ENCODE measurements at regions not wholly inside any gene's neighbourhood (a gene's known extent, or its start where the extent isn't known, plus 50 kb on each side); places are given as distances from the start of the nearest gene placed in this dataset.

DNA sequence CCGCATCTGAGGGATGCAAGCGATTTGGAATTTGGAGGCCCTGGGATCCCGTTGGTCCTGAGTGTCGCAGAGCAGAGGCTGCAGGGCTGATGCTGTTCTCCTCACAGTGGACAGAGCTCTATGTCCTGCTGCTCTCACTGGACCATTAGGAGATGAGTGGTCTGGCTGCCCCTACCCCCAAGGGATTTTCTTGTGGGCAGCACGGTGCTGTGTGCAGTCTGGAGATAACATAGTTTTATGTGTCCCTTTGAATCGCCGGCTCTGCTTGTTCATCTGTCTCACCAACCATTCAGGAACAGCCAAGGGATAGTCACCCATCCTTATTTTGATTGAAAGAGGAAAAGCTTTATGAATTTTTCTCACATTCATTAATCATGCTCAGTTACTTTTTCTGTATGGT, 49.9 kb downstream of the CHRM3 start:
- DNase-seq (ENCODE audit: low spot score in 2 of 2) (no peak), FAIRE-seq (no peak)

DNA sequence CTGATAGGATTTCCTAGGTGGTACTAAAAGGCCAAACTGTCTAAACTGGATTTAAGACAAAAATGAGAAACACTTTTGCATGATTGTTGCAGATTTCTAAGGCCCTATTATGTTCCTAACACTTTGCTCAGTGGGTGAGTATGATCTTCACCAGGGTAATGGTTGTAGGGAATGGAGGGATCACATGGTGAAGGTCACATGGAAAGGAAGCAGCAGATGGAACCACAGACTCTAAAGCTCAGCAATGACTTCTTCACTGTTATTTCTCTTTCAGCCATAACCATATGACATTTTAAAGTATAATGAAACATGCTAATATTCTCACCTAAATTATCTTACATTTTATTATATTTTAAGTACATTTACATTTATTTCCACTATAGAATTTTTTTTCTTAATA, 51.5 kb downstream of the CHRM3 start:
- FAIRE-seq = no peak
- no peak for DNase-seq (ENCODE audit: low spot score in 2 of 2)

DNA sequence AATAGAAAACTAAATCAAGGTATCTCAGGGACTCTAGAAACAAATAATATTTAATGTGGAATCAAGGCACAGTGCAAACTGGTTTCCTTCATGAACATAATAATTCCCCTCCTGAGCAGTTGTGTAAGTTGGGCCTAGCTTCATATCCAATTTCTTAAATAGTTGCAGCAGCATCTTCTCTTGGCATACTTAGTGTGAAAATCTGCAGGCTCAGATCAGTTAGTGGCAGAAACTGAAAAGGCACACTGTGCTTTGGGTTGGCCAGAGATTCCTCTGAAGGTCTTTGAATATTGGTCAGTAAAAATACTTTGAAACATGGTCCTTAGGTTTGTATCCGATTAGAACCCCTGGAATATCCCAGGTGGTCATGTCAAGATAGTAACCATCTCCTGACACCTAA, 52.5 kb downstream of the CHRM3 start:
- no peak for DNase-seq (ENCODE audit: low spot score in 2 of 2)

DNA sequence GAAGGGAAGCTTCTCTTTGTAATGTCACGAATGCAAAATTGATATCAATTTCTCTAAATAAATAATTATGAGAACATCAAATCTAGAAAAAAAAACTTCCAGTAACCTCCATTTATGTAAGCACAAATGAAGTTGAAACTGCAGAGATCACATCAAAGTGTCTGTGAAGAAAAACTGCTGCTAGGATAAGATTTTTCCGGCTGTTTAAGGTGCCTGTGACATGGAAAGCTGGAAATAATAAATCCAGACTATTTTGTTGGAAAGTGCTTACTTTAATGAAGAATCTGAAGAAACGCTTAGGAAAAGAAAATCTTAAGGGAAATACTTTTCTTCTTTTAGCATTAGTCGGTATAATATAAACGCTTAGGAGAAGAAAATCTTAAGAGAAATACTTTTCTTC, 57.0 kb downstream of the CHRM3 start:
- FAIRE-seq (no peak), DNase-seq (ENCODE audit: low spot score in 2 of 2) (no peak)

More for the DNA sequence above, 52.5 kb downstream of the CHRM3 start:
- no peak for FAIRE-seq

DNA sequence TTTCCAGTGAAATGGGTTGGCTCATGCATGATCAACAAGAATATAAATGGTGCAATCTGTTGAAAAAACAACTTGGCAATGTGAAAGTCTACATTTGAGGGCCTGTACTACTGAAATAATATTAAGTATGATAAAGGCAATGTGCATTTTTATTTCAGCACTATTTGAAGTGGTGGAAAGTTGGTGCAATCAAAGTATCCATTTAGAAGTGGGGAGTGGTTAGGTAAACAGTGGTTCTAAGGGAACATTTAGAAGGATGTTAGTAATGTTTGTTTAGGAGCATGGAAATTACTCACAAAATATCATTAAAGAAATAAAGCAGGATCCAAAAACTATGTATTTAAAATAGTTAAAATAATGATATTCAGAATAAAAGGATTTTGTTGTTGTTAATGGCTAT, 60.2 kb downstream of the CHRM3 start:
- FAIRE-seq = no peak
- DNase-seq (ENCODE audit: low spot score in 2 of 2) = no peak

DNA sequence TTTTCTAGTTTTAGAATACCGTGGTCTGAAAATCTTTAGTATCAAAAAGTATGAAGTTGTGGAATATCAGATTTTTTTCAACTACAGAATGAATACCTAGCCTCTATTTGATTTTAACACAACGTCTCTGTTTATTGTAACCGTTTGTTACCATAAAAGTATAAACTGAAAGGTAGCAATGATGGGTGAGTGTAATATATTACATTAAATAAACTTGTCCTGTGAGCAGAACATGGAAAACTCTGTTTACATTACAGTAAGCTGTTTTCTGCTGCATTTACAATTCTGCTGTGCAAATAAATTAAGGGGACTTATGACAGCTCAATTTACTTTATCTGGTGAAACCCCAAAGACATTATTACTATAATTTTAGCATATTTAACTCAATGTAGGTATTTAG, 62.5 kb downstream of the CHRM3 start:
- no peak for FAIRE-seq
- DNase-seq (ENCODE audit: low spot score in 2 of 2) = no peak

DNA sequence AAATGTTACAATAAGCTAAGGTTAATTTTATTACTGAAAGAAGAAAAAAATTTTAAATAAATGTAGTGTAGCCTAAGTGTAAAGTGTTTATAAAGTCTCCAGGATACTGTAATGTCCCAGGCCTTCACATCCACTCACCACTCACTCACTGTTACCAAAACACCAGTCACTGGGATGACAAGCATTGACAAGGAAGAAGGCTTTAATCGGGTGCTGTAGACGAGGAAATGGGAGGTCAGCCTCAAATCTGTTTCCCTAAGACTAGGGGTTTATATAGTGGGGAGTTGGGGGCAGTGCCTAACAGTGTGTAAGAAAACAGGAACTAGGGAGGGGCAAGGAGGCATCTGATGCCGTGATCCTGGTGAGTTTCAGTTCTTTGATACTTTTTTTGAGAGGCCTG, 69.4 kb downstream of the CHRM3 start:
- FAIRE-seq = no peak

DNA sequence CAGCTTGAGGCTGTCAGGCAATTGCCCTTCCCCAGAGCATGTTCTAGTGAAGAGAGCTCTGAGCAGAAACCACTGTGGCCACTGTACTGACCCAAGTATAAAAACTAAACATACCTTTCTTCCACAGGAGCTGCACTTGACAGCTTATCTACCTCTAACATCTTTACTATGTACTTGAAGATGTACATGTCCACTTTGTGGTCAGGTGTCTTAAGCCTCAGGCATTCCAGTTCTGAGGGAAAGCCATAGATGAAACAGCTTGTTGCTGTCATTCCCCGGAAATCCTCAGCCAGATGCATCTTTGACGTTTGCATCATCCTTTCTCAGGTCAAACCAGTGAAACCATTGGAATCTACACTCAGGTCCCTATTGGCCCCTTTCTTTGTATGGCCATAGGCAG, 70.4 kb downstream of the CHRM3 start:
- DNase-seq (ENCODE audit: low spot score in 2 of 2) (no peak), FAIRE-seq (no peak)

More for the DNA sequence above, 69.4 kb downstream of the CHRM3 start:
- no peak for DNase-seq (ENCODE audit: low spot score in 2 of 2)

DNA sequence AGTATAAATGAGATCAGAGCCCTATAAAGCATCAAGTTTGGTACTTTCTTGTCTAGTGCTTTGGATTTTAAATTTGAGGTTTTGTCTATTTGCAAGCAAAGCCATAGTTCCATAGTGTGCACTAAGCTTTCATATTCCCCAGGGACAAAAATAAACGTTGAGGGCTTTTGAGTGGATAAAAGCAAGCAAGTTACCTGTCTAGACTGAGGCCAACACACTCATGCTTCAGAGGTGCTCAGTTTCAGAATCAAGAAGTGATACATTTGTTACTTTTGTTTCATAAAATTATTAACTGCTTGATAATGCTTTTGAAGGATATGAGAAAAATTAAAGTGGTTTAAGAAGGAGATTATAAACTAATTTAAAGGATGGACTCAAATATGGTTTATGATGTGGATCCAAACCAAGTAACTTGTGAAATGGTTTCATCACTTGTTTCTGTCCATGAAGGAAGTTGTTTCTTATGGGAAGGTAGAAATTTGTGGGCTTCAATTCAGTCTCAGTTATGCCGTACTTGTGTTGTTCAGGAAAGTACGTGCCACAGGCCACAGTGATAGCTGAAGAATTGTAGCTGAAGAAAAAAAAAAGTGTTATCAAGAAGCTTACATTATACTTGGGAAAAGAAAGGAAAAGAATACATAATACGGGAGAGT, 71.2 kb downstream of the CHRM3 start:
- DNase-seq (ENCODE audit: low spot score in 2 of 2) (no peak), FAIRE-seq (no peak)

DNA sequence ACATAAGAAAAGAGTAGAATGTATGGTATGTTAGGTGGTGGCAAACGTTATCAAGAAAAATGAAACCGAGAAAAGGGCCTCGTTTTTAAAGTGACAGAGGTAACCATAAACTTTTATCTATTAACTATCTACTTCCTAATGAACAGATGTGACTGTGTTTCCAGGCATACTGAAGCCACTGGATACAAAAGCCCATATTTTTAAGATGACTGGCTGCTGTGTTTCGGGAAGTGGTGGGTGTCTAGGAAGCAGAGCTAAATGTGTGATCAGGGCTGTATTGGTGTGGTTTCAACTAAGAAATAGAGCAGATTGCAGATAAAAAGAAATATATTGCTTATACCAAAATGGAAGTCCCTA, 71.8 kb downstream of the CHRM3 start:
- DNase-seq (ENCODE audit: low spot score in 2 of 2) (no peak), FAIRE-seq (no peak)

DNA sequence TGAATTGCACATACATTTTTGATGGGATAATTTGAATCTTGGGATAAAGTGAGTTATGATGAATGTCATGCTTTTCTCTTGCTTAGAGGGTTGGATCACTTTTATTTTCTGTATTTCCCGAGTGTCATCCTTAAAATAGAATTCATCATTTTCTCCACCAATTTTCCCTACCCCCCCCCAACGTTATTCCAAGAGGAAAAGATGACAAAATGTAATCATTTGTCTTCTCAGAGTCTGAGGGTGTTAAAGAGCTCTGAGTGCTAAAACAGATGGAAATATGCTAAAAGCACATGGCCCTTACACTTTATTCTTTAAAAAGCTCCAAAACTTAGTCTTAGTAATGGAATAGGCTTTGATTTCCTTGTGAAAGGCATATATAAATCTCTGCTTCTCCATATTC, 81.4 kb downstream of the CHRM3 start:
- DNase-seq (ENCODE audit: low spot score in 2 of 2) (no peak), FAIRE-seq (no peak)

DNA sequence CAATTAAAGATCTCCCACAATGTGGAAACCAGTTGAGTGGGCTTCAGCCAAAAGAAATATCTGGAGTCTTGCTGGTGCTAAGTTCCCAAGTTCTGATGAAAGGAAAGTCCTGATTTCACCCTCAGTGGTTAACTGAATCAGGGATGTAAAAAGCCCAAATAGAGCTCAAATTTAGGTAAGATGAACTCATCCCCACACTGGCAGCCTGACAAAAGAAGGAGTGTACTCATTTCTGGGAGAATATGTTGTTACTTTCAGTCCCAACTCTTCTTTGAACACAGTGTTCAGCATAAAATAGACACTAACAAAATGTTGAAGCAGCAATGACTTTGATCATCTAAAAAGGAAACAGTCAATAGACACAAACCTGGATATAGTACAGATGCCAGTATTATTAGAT, 91.7 kb downstream of the CHRM3 start:
- DNase-seq (ENCODE audit: low spot score in 2 of 2) = no peak
- FAIRE-seq = no peak

DNA sequence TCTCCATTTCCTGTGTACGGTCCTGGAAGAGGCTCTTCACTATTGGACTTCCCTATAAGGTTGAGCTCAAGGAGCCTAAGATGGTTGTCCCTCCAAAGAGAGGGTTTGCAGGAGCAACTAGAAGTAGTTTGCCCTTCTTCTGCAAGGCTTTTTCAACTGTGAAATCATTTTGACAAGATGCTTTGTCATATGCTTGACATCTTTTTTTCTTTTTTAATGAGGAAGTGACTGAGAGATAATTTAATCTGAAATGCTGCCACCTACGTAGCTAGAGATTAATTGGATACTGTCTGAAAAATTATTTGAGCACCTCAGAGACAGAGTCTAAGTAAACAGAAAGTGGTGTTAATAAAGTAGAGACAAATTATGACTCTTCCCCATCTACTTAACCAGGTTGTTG, 97.0 kb downstream of the CHRM3 start:
- FAIRE-seq (no peak), DNase-seq (ENCODE audit: low spot score in 2 of 2) (no peak)

DNA sequence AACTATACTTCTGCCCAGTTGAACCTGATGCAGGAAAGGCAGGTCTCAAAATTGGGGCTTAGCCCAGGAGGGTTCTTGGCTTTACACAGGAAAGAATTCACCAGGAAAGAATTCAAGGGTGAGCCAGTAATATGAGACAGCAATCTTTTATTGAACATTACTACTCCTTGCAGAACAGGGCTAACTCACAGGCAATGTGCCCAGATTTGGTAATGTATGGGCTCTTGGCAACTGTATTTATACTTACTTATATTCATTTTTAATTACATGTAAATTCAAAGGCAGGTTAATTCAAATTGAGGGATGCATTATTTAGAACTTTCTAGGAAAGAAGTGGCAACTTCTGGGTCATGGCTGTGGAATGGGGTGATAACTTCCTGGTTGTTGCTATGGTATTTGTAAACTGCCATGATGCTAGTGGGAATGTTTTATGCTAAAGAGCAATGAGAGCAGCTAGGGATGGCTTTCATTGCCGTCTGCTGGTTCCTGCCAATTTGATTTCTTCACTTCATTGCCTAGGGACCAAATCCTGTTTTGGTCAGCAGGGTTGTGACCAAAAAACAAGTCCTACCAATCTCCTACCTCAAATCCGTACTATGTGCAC, 107.5 kb downstream of the CHRM3 start:
- DNase-seq (ENCODE audit: low spot score in 2 of 2) (no peak), FAIRE-seq (no peak)

DNA sequence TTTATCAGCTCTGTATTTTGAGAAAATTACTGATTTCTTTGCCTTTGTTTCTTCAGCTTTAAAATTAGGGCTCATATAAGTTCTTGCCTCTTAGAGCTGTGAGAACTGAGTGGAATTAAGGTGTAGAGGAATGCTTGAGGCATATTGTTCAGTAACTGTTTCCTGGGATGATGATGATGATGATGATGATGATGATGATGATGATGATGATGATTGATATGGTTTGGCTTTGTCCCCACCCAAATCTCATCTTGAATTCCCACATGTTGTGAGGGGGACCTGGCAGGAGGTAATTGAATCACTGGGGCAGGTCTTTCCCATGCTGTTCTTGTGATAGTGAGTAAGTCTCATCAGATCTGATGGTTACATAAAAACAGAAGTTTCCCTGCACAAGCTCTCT, 118.7 kb downstream of the CHRM3 start:
- FAIRE-seq = no peak
- DNase-seq (ENCODE audit: low spot score in 2 of 2) = no peak

DNA sequence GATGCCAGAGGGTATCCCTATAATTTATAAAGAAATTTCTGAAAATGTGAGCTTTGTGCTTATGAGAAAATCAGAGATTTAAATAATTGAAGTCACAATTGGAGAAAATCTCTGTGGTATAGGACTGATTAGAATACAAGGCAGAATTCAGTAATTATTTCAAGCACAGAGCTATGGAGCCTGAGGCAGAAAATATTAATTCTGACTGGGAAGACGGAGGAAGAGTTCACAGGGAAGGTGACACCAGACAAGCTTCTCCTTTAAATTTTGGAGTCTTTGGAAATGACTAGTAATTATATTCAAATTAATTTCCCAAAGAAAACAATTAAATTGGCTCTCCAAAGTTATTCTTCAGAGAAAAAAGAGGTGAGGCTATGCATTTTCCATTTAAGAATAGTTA, 121.5 kb downstream of the CHRM3 start:
- DNase-seq (ENCODE audit: low spot score in 2 of 2) = no peak
- no peak for FAIRE-seq

DNA sequence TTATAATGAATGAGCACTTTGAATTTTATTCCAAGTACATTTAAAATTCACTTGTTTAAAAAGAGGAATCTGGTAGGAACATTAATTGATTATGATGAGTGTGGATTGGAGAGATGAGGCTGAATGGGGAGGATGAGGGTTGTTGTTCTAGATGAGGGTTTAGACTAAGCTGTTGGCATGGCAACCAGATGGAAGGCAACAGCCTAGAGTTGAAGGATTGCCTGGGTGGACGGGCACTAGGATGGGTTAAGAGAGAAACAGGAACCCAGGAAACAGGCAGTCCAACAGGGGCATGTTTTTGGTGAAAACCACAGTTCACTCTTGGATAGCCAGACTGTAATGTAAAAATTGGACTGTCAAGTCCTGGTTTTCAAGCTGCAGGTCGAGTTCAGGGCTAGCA, 125.5 kb downstream of the CHRM3 start:
- DNase-seq (ENCODE audit: low spot score in 2 of 2) (no peak), FAIRE-seq (no peak)

DNA sequence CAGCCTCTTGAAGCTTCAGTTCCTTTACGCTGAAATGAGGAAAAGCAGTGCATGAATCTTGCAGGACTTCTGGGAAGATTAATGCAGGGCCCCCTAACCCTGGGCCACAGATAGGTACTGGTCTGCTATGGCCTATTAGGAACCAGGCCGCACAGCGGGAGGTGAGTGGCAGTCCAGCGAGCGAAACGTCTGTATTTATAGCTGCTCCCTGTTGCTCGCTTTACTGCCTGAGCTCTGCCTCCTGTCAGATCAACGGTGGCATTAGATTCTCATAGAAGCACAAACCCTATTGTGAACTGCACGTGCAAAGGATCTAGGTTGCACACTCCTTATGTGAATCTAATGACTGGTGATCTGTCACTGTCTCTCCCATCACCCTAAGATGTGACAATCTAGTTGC, 130.2 kb downstream of the CHRM3 start:
- DNase-seq (ENCODE audit: low spot score in 2 of 2) = no peak
- no peak for FAIRE-seq

DNA sequence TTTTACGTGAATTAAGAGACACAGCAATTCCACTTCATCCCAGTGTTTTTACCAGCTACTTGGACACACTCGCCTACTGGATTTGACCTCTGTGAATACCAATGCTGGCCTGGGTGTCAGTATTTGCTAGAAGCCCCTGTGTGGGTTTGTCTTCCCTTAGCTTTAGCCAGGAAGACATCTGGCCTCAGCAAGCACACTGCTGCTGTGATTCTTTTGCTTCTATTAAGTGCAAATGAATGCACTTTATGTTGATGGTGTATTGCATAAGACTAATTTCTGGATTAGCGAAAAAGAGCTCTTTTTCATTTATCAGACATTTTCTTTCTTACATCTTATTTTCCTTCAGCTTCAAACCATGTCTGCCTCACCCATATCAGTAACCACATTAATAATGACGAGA, 140.0 kb downstream of the CHRM3 start:
- DNase-seq (ENCODE audit: low spot score in 2 of 2) (no peak), FAIRE-seq (no peak)

DNA sequence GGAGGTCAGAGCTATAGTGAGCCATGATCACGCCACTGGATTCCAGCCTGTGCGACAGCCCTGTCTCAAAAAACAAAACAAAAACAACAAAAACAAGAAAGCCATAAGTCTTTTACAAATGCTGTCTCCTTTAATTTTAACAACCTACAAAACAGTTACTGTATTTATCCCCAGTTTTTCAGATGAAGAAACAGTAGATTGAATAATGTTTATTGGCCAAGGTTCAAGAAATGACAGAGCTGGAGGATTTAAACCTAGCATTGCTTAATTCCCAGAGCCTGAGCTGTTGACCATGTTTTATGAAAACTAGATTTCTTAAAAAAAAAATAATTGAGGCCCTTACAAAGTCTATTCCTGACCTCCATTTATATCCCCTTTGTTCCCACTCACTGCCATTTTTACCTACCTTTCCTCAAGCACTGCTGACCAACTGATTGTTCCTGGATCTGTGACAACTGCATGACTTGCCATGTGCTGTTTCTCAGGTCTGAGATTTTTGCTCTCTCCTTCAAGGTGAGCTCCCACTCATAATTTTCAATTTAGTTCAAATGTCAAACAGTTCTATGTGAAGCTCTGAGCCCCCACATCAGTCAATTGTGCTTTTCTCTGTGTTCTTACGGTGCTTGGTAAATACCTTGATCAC, 140.8 kb downstream of the CHRM3 start:
- FAIRE-seq (no peak), DNase-seq (ENCODE audit: low spot score in 2 of 2) (no peak)

DNA sequence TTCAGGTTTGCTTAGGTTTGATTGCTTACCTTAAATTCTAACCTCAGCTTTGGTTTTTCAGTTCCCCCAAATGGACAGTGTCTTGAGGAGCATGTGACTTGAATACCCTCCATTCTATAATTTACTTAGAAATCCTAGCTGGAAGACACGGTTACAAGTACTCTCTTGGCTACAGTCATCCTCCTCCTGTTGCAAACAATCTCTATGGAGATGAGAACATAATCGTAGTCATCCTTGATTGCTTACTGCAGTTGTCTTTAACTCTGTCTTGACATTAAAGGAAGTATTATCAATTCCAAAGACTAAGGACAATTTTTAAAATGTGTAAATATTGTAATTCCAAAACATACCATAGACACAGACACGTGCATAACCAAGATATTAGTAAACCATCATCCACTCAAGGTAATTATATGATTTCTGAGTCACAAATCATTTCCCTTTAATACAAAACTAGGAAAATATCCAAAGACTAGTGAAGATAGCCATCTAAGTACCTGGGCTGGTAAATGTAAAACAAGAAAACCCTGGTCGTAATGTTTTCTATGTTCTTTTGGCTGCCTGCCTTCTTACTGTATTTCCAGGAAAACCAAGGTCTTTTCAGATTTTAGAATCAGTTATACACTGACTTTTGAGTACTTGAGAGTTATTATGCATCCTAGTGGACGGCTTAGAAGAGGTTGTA, 149.9 kb downstream of the CHRM3 start:
- no peak for FAIRE-seq

DNA sequence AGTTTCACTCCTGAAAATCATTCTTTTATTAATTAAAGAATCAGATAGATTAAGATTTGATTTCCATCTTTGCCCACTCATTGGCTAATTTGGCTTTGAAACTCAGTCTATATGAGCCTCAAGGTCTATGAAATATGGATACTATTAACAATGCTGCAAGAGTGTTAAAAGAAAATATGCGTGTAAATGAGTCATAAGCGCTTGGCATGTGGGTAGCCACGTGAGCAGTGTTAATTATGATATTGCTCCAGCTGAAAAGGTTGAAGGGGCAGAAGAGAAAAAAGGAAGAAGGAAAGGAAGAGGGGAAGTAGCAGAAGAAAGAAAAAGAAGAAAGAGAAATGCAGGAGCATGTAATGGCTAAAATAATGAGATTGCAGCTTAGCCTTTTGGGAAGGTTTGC, 151.4 kb downstream of the CHRM3 start:
- DNase-seq (ENCODE audit: low spot score in 2 of 2) = no peak

More for the DNA sequence above, 149.9 kb downstream of the CHRM3 start:
- DNase-seq (ENCODE audit: low spot score in 2 of 2) = no peak

More for the DNA sequence above, 151.4 kb downstream of the CHRM3 start:
- no peak for FAIRE-seq

Measured in frontal cortex (tissue), 3 donors.